ENCODE measurements at regions not wholly inside any gene's neighbourhood (a gene's known extent, or its start where the extent isn't known, plus 50 kb on each side); places are given as distances from the start of the nearest gene placed in this dataset.

DNA sequence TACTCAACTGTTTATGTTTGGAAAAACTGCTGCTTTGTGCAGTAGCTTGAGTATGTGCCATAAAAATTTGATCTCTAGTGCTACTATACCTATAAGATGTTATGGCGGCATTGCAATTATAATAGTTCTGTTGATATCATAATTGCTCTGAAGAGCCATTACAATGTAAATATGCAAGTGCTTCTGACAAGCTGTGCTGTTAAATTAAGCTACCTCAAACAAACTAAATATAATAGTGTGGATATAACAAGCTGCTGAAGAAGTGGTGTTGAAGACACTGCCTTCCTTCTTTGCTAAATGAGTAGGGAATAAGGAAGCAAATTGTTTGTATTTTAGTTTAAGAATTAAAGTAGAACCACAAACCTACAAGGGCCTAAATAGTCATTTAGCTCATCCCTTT is 301.0 kb upstream of the MIS18BP1 start:
- no peak overlapping the region for H4K8ac ChIP-seq (ENCODE audit: extremely low read depth, insufficient read depth, low read length)
- H3K56ac ChIP-seq (replicated peaks; ENCODE audit: insufficient read length, low read depth, low read length): no peak overlapping the region
- H3K79me2 ChIP-seq (ENCODE audit: control insufficient read depth in 1 of 2, insufficient read depth in 2 of 2, low read length in 2 of 2): no peaks in the 10 kb centered on the region
- peaks cover 4% of the 10 kb centered on the region; the same call in 1 of the 2 replicates for H3K23me2 ChIP-seq (ENCODE audit: low read depth, low read length)
- H2AK5ac ChIP-seq (ENCODE audit: low read depth, low read length): no peak overlapping the region
- no peaks in the 10 kb centered on the region for H3K27me3 ChIP-seq (replicated peaks in 1 of 4; ENCODE audit: control insufficient read depth in 3 of 4, extremely low read depth in 1 of 4, insufficient read depth in 3 of 4, low read length in 3 of 4)
- H2BK20ac ChIP-seq (ENCODE audit: low read length): no peak overlapping the region
- H3K9ac ChIP-seq (replicated peaks in 1 of 4; ENCODE audit: extremely low read depth in 1 of 4, low read depth in 3 of 4, low read length in 3 of 4): no peak overlapping the region
- H3K79me1 ChIP-seq (ENCODE audit: low read depth, low read length): no peaks in the 10 kb centered on the region
- 95% methylated on average over 1 of the region's 1 CpG; no CpG with 5 or more reads in 1 of the 2 experiments for WGBS, 2 experiments (ENCODE audit: extremely low coverage in 1 of 2, insufficient coverage in 1 of 2, insufficient read length in 1 of 2, insufficient replicate concordance in 2 of 2, low coverage in 1 of 2, low lambda C conversion rate in 2 of 2, missing lambda C conversion rate in 1 of 2)
- H2BK120ac ChIP-seq (replicated peaks; ENCODE audit: low read depth, low read length): no peak overlapping the region
- no peak overlapping the region for H4K5ac ChIP-seq (ENCODE audit: insufficient read length, low read depth, low read length)
- no peak overlapping the region for H3K18ac ChIP-seq (ENCODE audit: extremely low read depth, low read length)
- CTCF ChIA-PET (ENCODE audit: partially characterized antibody): interaction anchor here (1.1 kb wide), 1 partner anchor 127 kb away, joined by 4 read pairs; no protein-coding TSS in a partner anchor
- H4K91ac ChIP-seq (replicated peaks; ENCODE audit: insufficient read length, low read length): no peak overlapping the region
- no peak overlapping the region for H3K27ac ChIP-seq (ENCODE audit: low read depth, low read length)
- H3K4me3 ChIP-seq (ENCODE audit: extremely low read depth in 1 of 4, insufficient read depth in 2 of 4, low read depth in 3 of 4, low read length in 4 of 4): no peak overlapping the region
- DNase-seq (ENCODE audit: low read depth in 1 of 2, low spot score in 2 of 2) (no peak), FAIRE-seq (no peak)
- no peak overlapping the region for H3K4ac ChIP-seq (replicated peaks; ENCODE audit: insufficient read length, low read depth, low read length)
- H2AFZ ChIP-seq (ENCODE audit: low read length): no peak overlapping the region
- no peaks in the 10 kb centered on the region for H3K9me3 ChIP-seq (ENCODE audit: insufficient read depth in 2 of 2, low read depth in 1 of 2, low read length in 1 of 2)
- no peak overlapping the region for H3K23ac ChIP-seq (ENCODE audit: insufficient read length)
- no peak overlapping the region for H3K4me2 ChIP-seq (ENCODE audit: insufficient read depth in 1 of 2, low read depth in 2 of 2, low read length in 2 of 2)
- H3K36me3 ChIP-seq (ENCODE audit: control insufficient read depth in 2 of 4, insufficient read depth in 4 of 4, low read length in 3 of 4): no peaks in the 10 kb centered on the region
- POLR2A ChIA-PET (ENCODE audit: partially characterized antibody): no interaction called here
- no peak overlapping the region for H3K14ac ChIP-seq (ENCODE audit: insufficient read length)
- no peak overlapping the region for H2BK15ac ChIP-seq (ENCODE audit: low read length)
- H3K4me1 ChIP-seq (replicated peaks in 1 of 4; ENCODE audit: control insufficient read depth in 3 of 4, insufficient read depth in 4 of 4, low read length in 3 of 4): peaks cover 0 to 6% (median 0%) of the 10 kb centered on the region in 4 experiments; a peak in 1 of 7 replicates
- H2BK5ac ChIP-seq (ENCODE audit: low read depth, low read length): no peak overlapping the region
- no peak overlapping the region for H2BK12ac ChIP-seq (ENCODE audit: low read depth, low read length)
- H4K20me1 ChIP-seq (replicated peaks in 1 of 2; ENCODE audit: control insufficient read depth in 1 of 2, insufficient read depth in 2 of 2, low read length in 2 of 2): no peaks in the 10 kb centered on the region
- TF ChIP-seq SP1 (IDR thresholded peaks at IDR 0.05; ENCODE audit: low read depth, low read length) (no peak), RBBP5 (IDR thresholded peaks at IDR 0.05; ENCODE audit: borderline replicate concordance, low read depth, low read length) (no peak), TAF1 (IDR thresholded peaks at IDR 0.05; ENCODE audit: low read depth, low read length) (no peak), TBP (IDR thresholded peaks at IDR 0.05; ENCODE audit: low read depth, low read length) (no peak), EZH2 (IDR thresholded peaks at IDR 0.05; ENCODE audit: low read depth, low read length, severe bottlenecking) (no peak), SUZ12 (IDR thresholded peaks at IDR 0.05; ENCODE audit: low read length) (no peak), TCF12 (IDR thresholded peaks at IDR 0.05; ENCODE audit: low read depth, low read length) (no peak), CBX8 (IDR thresholded peaks at IDR 0.05; ENCODE audit: borderline replicate concordance, low read depth, low read length) (no peak), TAF7 (optimal IDR thresholded peaks at IDR 0.05; ENCODE audit: borderline replicate concordance, low read depth, low read length) (no peak), POU5F1 (IDR thresholded peaks at IDR 0.05; ENCODE audit: low read depth, low read length) (no peak), YY1 (IDR thresholded peaks at IDR 0.05; ENCODE audit: low read depth, low read length) (no peak), E2F6 (IDR thresholded peaks at IDR 0.05) (no peak), GABPA (IDR thresholded peaks at IDR 0.05; ENCODE audit: borderline replicate concordance, insufficient read depth, low read length) (no peak)
- TF ChIP-seq, protein P1, sequence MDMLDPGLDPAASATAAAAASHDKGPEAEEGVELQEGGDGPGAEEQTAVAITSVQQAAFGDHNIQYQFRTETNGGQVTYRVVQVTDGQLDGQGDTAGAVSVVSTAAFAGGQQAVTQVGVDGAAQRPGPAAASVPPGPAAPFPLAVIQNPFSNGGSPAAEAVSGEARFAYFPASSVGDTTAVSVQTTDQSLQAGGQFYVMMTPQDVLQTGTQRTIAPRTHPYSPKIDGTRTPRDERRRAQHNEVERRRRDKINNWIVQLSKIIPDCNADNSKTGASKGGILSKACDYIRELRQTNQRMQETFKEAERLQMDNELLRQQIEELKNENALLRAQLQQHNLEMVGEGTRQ (IDR thresholded peaks at IDR 0.05; ENCODE audit: low read length): no peak

Data from H1 (cell line).